Fibroblast of lung (primary cell): ENCODE measurements at regions not wholly inside any gene's neighbourhood (a gene's known extent, or its start where the extent isn't known, plus 50 kb on each side); places are given as distances from the start of the nearest gene placed in this dataset.
A peak's percentile ranks its signal among the peaks of the same experiment; 100 is the strongest.

ENCODE experiments used
- DNase-seq, 2 donors: peaks; one replicate each; pipeline versions ENCODE4 v3.0.0 to v3.0.0-alpha.2; 2010; ENCODE audit warnings: low read depth in 2 of 2
- H2AFZ ChIP-seq: 2 replicates; pipeline ENCODE4 v1.5.1; 2012; ENCODE audit warnings: low read length, control low read depth, inconsistent platforms
- H3K27ac ChIP-seq: 2 replicates; pipeline ENCODE4 v1.5.1; 2011; ENCODE audit warnings: low read length, control low read depth; ENCODE audit not compliant: insufficient read depth
- H3K27me3 ChIP-seq: 2 replicates; pipeline ENCODE4 v1.5.1; 2011; ENCODE audit warnings: mild to moderate bottlenecking, low read length; ENCODE audit not compliant: control insufficient read depth, insufficient read depth
- H3K36me3 ChIP-seq: 2 replicates; pipeline ENCODE4 v1.5.1; 2011; ENCODE audit warnings: low read length; ENCODE audit not compliant: control insufficient read depth, insufficient read depth
- H3K4me1 ChIP-seq: 2 replicates; pipeline ENCODE4 v1.5.1; 2011; ENCODE audit warnings: low read length; ENCODE audit not compliant: control insufficient read depth, insufficient read depth; ENCODE audit errors: extremely low read depth
- H3K4me2 ChIP-seq: 2 replicates; pipeline ENCODE4 v1.5.1; 2011; ENCODE audit warnings: low read length, control low read depth; ENCODE audit not compliant: insufficient read depth; ENCODE audit errors: extremely low read depth
- H3K4me3 ChIP-seq, 4 experiments: fragments of 200-600 bp in 1 of 4; sonication (generic) in 1 of 4; replicated peaks in 1 of 4; 2 replicates each; pipeline ENCODE4 v1.5.1; 2011 to 2016; ENCODE audit warnings: low read length in 4 of 4, low read depth in 3 of 4, mild to moderate bottlenecking in 3 of 4, control low read depth in 2 of 4, inconsistent platforms in 1 of 4, mixed read lengths in 1 of 4; ENCODE audit not compliant: insufficient read depth in 1 of 4; ENCODE audit errors: control extremely low read depth in 1 of 4
- H3K79me2 ChIP-seq: 2 replicates; pipeline ENCODE4 v1.5.1; 2012; ENCODE audit warnings: mild to moderate bottlenecking, low read length, inconsistent platforms; ENCODE audit not compliant: control insufficient read depth, insufficient read depth
- H3K9ac ChIP-seq: 2 replicates; pipeline ENCODE4 v1.5.1; 2011; ENCODE audit warnings: mild to moderate bottlenecking, low read length, control low read depth; ENCODE audit not compliant: insufficient read depth
- H3K9me3 ChIP-seq: 2 replicates; pipeline ENCODE4 v1.5.1; 2012; ENCODE audit warnings: low read depth, low read length; ENCODE audit not compliant: control insufficient read depth, insufficient read depth
- H4K20me1 ChIP-seq: 2 replicates; pipeline ENCODE4 v1.5.1; 2011; ENCODE audit warnings: low read length; ENCODE audit not compliant: control insufficient read depth, insufficient read depth; ENCODE audit errors: extremely low read depth
- CTCF ChIP-seq, 2 donors: IDR thresholded peaks in 1 of 2; conservative IDR thresholded peaks in 1 of 2; 1 replicate in 1 of 2; 2 replicates in 1 of 2; pipeline ENCODE4 v1.5.1; 2011 to 2012; ENCODE audit warnings: low read length in 2 of 2, control low read depth in 1 of 2, inconsistent platforms in 1 of 2, low read depth in 1 of 2, mild to moderate bottlenecking in 1 of 2
- EZH2 ChIP-seq: IDR thresholded peaks from 2 replicates; pipeline ENCODE4 v1.5.1; 2012; ENCODE audit warnings: low read length, control low read depth, mild to moderate bottlenecking; ENCODE audit errors: missing control alignments

- Histone ChIP-seq H2AFZ (no peak overlapping the region), H3K27me3 (no peaks in the 10 kb centered on the region), H4K20me1 (no peaks in the 10 kb centered on the region), H3K36me3 (no peaks in the 10 kb centered on the region), H3K4me1 (peaks cover 11% of the 10 kb centered on the region), H3K27ac (no peak overlapping the region), H3K4me3 (no peak overlapping the region), H3K79me2 (no peaks in the 10 kb centered on the region), H3K9me3 (no peaks in the 10 kb centered on the region), H3K4me2 (no peak overlapping the region), H3K9ac (no peak overlapping the region)
- no peak for DNase-seq
- TF ChIP-seq CTCF (conservative IDR thresholded peaks at IDR 0.05 in 1 of 2, IDR thresholded peaks at IDR 0.05 in 1 of 2; ENCODE audit: low read depth in 1 of 2, low read length in 2 of 2) (no peak), EZH2 (no peak)
These were observed 123.2 kb upstream of the MAX start for GRCh38 chr14:65225299-65226159.

- Histone ChIP-seq H3K9ac (no peak overlapping the region), H4K20me1 (no peaks in the 10 kb centered on the region), H3K27ac (no peak overlapping the region), H2AFZ (no peak overlapping the region), H3K4me1 (peaks cover 11% of the 10 kb centered on the region), H3K4me2 (no peak overlapping the region), H3K4me3 (no peak overlapping the region), H3K79me2 (no peaks in the 10 kb centered on the region), H3K9me3 (no peaks in the 10 kb centered on the region), H3K27me3 (no peaks in the 10 kb centered on the region), H3K36me3 (no peaks in the 10 kb centered on the region)
- peak in 1 of 2 donors; percentile 49 for DNase-seq
- no peak for TF ChIP-seq EZH2
These were observed 124.7 kb upstream of the MAX start for GRCh38 chr14:65226824-65227604.

GRCh38 chr14:65228436-65228835 lies 126.1 kb upstream of the MAX start:
- no peaks in the 10 kb centered on the region for H4K20me1 ChIP-seq
- no peak overlapping the region for H3K27ac ChIP-seq
- H3K4me2 ChIP-seq: no peak overlapping the region
- no peaks in the 10 kb centered on the region for H3K79me2 ChIP-seq
- H3K4me3 ChIP-seq: no peak overlapping the region
- H2AFZ ChIP-seq: no peak overlapping the region
- peaks cover 8% of the 10 kb centered on the region for H3K4me1 ChIP-seq
- no peak for DNase-seq
- H3K9me3 ChIP-seq: no peaks in the 10 kb centered on the region
- no peaks in the 10 kb centered on the region for H3K27me3 ChIP-seq
- H3K9ac ChIP-seq: no peak overlapping the region
- no peaks in the 10 kb centered on the region for H3K36me3 ChIP-seq
- no peak for TF ChIP-seq CTCF (conservative IDR thresholded peaks at IDR 0.05 in 1 of 2, IDR thresholded peaks at IDR 0.05 in 1 of 2; ENCODE audit: low read depth in 1 of 2, low read length in 2 of 2)
- TF ChIP-seq EZH2: no peak
